Ovary (tissue), 7 donors: ENCODE measurements at regions not wholly inside any gene's neighbourhood (a gene's known extent, or its start where the extent isn't known, plus 50 kb on each side); places are given as distances from the start of the nearest gene placed in this dataset.

Experiments used
- DNase-seq, 5 donors: peaks; one replicate each; pipeline ENCODE4 v3.0.0-alpha.2; 2019 to 2020
- H3K27ac ChIP-seq, 2 donors: fragments of 200-600 bp; one replicate each; pipeline versions ENCODE4 v1.5.1 to v1.8.0; 2019 to 2022
- H3K27me3 ChIP-seq: fragments of 200-600 bp; one replicate; pipeline ENCODE4 v1.8.0; 2022
- H3K36me3 ChIP-seq: fragments of 200-600 bp; sonication (generic); one replicate; pipeline ENCODE4 v1.5.1; 2019
- H3K4me1 ChIP-seq: one replicate; pipeline ENCODE4 v1.8.1; 2013; ENCODE audit warnings: mild to moderate bottlenecking, moderate library complexity; ENCODE audit not compliant: insufficient read depth
- H3K4me3 ChIP-seq: fragments of 200-600 bp; sonication (generic); one replicate; pipeline ENCODE4 v1.5.1; 2017
- H3K9me3 ChIP-seq, 2 donors: fragments of 200-600 bp in 1 of 2; sonication (generic) in 1 of 2; one replicate each; pipeline versions ENCODE4 v1.5.1 to v1.8.1; 2013 to 2019; ENCODE audit warnings: mild to moderate bottlenecking in 1 of 2, moderate library complexity in 1 of 2
- CTCF ChIP-seq, 3 donors: fragments of 450-650 bp in 2 of 3; fragments of 200-600 bp in 1 of 3; IDR thresholded peaks; one replicate each; pipeline versions ENCODE4 v1.5.1 to v1.8.0; 2016 to 2022; ENCODE audit warnings: antibody characterized with exemption in 3 of 3, mild to moderate bottlenecking in 1 of 3
- EP300 ChIP-seq: sonication (generic); formaldehyde crosslinking; IDR thresholded peaks from one replicate; pipeline ENCODE4 v1.6.1; 2017; ENCODE audit warnings: antibody characterized with exemption
- POLR2A ChIP-seq: fragments of 450-650 bp; IDR thresholded peaks from one replicate; pipeline ENCODE4 v1.6.1; 2017; ENCODE audit warnings: antibody characterized with exemption, mild to moderate bottlenecking, moderate library complexity
- WGBS, 3 donors: extraction: QIAGEN DNeasy Blood & Tissue Kit in 1 of 3; methylation state at CpG; one replicate each; pipeline versions ENCODE4 v1.1.5 to v1.1.7; 2013 to 2017; 5-methylcytosine and 5-hydroxymethylcytosine counted together
- intact Hi-C, 4 donors: fragments of 100-400 bp; cut with DNase I; formaldehyde crosslinking; loops; one replicate each; pipeline versions ENCODE4 v1.11.0 to v1.15.1; 2022 to 2023
- donor health status: DM: no; HTN: no; CAD: no; lungs with moderate emphysema.
- donor health status: DM: no; HTN: no; CAD: no.
- donor health status: Bipolar disorder and iron deficiency.
- donor health status: DM: no; HTN: no; CAD: no.
- donor health status: DM: yes; HTN: yes; CAD: no.

- no peak for DNase-seq
- H3K27me3 ChIP-seq = no peaks in the 10 kb centered on the region
- no peak overlapping the region for H3K4me3 ChIP-seq
- TF ChIP-seq CTCF (IDR thresholded peaks at IDR 0.05) (no peak), POLR2A (no peak), EP300 (no peak)
- intact Hi-C loops = no loop called here
- H3K36me3 ChIP-seq = no peaks in the 10 kb centered on the region
- no peaks in the 10 kb centered on the region for H3K4me1 ChIP-seq
- 96 to 98% (median 96%) methylated on average over 5 of the region's 5 CpGs for WGBS, 3 donors
- no peak overlapping the region for H3K27ac ChIP-seq
- no peaks in the 10 kb centered on the region for H3K9me3 ChIP-seq
These were observed 191.7 kb upstream of the GBE1 start for GRCh38 chr3:81953111-81953510.

- no peaks in the 10 kb centered on the region for H3K4me1 ChIP-seq
- no peak overlapping the region for H3K27ac ChIP-seq
- no peaks in the 10 kb centered on the region for H3K27me3 ChIP-seq
- 87 to 90% (median 88%) methylated on average over 3 of the region's 3 CpGs for WGBS, 3 donors
- intact Hi-C loops = no loop called here
- no peak for DNase-seq
- TF ChIP-seq EP300 = no peak
- no peak for TF ChIP-seq POLR2A
- no peak for TF ChIP-seq CTCF (IDR thresholded peaks at IDR 0.05)
- H3K36me3 ChIP-seq = no peaks in the 10 kb centered on the region
- H3K4me3 ChIP-seq = no peak overlapping the region
- H3K9me3 ChIP-seq = no peaks in the 10 kb centered on the region
These were observed 190.7 kb upstream of the GBE1 start for GRCh38 chr3:81952141-81952540.

- 46 to 68% (median 50%) methylated on average over 4 of the region's 4 CpGs for WGBS, 3 donors
- no peak for TF ChIP-seq EP300
- TF ChIP-seq POLR2A = no peak
- TF ChIP-seq CTCF (IDR thresholded peaks at IDR 0.05) = no peak
These were observed 190.2 kb upstream of the GBE1 start for GRCh38 chr3:81951636-81952035.

GRCh38 chr3:81951106-81951505, 189.7 kb upstream of the GBE1 start:
- no peak for TF ChIP-seq CTCF (IDR thresholded peaks at IDR 0.05)
- TF ChIP-seq EP300 = no peak
- no peak for TF ChIP-seq POLR2A
- 78 to 92% (median 87%) methylated on average over 6 of the region's 6 CpGs for WGBS, 3 donors
- intact Hi-C loops = no loop called here
- H3K9me3 ChIP-seq = no peaks in the 10 kb centered on the region
- DNase-seq = no peak
- no peaks in the 10 kb centered on the region for H3K27me3 ChIP-seq
- no peaks in the 10 kb centered on the region for H3K36me3 ChIP-seq
- no peak overlapping the region for H3K4me3 ChIP-seq
- no peaks in the 10 kb centered on the region for H3K4me1 ChIP-seq
- H3K27ac ChIP-seq = no peak overlapping the region

More at GRCh38 chr3:81951636-81952035, 190.2 kb upstream of the GBE1 start:
- no peak overlapping the region for H3K27ac ChIP-seq
- intact Hi-C loops = no loop called here
- H3K36me3 ChIP-seq = no peaks in the 10 kb centered on the region
- no peak overlapping the region for H3K4me3 ChIP-seq
- no peaks in the 10 kb centered on the region for H3K9me3 ChIP-seq
- no peaks in the 10 kb centered on the region for H3K4me1 ChIP-seq
- no peak for DNase-seq
- H3K27me3 ChIP-seq = no peaks in the 10 kb centered on the region

GRCh38 chr3:81947359-81947758, 185.9 kb upstream of the GBE1 start:
- intact Hi-C loops = no loop called here
- 85 to 93% (median 92%) methylated on average over 1 of the region's 1 CpG for WGBS, 3 donors
- H3K4me3 ChIP-seq = no peak overlapping the region

More at GRCh38 chr3:81947359-81947758, 185.9 kb upstream of the GBE1 start:
- Histone ChIP-seq H3K4me1 (no peaks in the 10 kb centered on the region), H3K9me3 (no peaks in the 10 kb centered on the region), H3K27me3 (no peaks in the 10 kb centered on the region), H3K27ac (no peak overlapping the region), H3K36me3 (no peaks in the 10 kb centered on the region)
- DNase-seq = no peak
- no peak for TF ChIP-seq EP300
